ENCODE measurements at regions not wholly inside any gene's neighbourhood (a gene's known extent, or its start where the extent isn't known, plus 50 kb on each side); places are given as distances from the start of the nearest gene placed in this dataset.

DNA sequence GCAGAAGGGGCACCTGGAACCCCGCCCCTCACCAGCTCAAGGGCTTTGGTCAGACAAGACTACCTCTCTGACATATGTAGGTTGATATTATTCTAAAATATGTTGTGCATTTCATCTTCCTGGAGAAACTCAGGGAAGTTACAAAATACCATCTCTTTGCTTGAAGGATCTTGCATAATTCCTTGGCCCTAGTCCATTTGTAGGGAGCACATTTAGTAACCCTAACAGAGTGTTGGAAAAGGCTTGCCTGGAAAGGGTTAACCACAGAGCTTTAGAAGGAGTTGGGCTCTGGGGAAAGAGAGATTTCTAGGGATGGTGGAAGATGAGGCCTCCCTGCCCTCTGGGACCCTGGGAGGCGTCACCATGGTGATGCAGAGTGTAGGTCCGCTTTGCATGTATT lies 143.0 kb upstream of the SLC1A4 start:
- TF ChIP-seq, protein P1, sequence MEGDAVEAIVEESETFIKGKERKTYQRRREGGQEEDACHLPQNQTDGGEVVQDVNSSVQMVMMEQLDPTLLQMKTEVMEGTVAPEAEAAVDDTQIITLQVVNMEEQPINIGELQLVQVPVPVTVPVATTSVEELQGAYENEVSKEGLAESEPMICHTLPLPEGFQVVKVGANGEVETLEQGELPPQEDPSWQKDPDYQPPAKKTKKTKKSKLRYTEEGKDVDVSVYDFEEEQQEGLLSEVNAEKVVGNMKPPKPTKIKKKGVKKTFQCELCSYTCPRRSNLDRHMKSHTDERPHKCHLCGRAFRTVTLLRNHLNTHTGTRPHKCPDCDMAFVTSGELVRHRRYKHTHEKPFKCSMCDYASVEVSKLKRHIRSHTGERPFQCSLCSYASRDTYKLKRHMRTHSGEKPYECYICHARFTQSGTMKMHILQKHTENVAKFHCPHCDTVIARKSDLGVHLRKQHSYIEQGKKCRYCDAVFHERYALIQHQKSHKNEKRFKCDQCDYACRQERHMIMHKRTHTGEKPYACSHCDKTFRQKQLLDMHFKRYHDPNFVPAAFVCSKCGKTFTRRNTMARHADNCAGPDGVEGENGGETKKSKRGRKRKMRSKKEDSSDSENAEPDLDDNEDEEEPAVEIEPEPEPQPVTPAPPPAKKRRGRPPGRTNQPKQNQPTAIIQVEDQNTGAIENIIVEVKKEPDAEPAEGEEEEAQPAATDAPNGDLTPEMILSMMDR (IDR thresholded peaks at IDR 0.05; ENCODE audit: insufficient read depth, low read depth, low read length, missing control alignments): no peak
- DNase-seq (ENCODE audit: low read depth): no peak

DNA sequence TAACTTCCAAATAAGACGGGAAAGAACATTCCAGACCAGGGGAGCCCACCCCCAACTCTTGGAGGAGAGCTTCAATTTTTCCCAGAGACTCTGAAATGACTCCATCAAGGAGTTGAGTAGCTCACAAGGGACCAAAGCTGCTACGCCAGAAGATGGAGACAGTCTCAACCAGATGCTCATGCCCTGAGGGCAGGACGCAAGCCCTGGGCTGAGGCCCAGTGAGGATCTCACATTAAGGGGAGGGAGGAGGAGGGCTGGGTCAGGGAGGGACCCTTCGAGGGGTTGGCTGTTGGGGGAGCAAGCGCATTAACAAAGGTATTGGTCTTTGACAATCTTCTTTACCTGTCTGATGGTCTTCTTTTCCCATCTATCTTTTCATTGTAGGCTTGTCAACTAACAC lies 141.3 kb upstream of the SLC1A4 start:
- TF ChIP-seq, protein P1 (IDR thresholded peaks at IDR 0.05; ENCODE audit: insufficient read depth, low read depth, low read length, missing control alignments): no peak
- DNase-seq (ENCODE audit: low read depth): no peak
- H3K4me3 ChIP-seq (ENCODE audit: low read depth, low read length): no peak overlapping the region

More for the DNA sequence above, 143.0 kb upstream of the SLC1A4 start:
- H3K4me3 ChIP-seq (ENCODE audit: low read depth, low read length): no peak overlapping the region

DNA sequence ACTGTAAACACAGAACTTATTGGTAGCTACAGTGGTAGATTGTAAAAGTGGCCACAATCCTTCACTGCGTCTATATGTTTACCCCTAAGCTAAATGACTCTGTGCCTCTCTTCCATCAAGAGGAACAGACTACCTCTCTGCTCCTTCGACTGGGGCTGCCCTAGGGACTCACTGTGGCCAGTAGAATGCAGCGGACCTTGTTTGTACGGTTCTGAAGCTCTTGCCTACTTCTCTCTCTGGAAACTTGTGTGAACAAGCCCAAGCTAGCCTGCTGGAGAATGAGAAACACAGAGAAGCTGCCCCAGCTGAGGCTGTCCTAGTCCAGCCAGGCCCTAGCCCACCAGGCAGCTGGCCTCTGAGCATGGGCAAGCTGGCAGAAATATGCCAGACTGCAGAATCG lies 140.8 kb upstream of the SLC1A4 start:
- no peak overlapping the region for H3K4me3 ChIP-seq (ENCODE audit: low read depth, low read length)
- DNase-seq (ENCODE audit: low read depth): no peak
- TF ChIP-seq, protein P1 (IDR thresholded peaks at IDR 0.05; ENCODE audit: insufficient read depth, low read depth, low read length, missing control alignments): no peak

DNA sequence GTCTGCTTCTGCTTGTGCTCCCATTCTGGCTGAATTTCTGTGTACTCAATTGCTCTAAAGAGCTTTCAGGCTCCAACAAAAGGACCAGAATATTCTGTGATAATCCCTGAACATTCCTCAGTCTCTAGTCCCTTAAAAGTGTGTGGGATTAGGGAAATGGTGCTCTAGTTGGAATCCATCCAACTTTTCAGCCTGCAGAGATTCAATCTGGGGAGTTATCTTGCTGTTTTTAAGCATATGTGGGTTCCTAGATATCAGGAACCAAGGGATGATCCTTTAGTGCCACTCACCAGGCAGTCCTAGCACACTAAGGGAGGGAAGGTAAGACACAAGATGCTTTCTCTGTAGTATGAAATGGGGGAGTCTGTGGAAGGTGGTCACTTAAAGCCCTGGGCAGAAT lies 140.3 kb upstream of the SLC1A4 start:
- DNase-seq (ENCODE audit: low read depth): no peak
- no peak overlapping the region for H3K4me3 ChIP-seq (ENCODE audit: low read depth, low read length)
- TF ChIP-seq, protein P1 (IDR thresholded peaks at IDR 0.05; ENCODE audit: insufficient read depth, low read depth, low read length, missing control alignments): no peak

DNA sequence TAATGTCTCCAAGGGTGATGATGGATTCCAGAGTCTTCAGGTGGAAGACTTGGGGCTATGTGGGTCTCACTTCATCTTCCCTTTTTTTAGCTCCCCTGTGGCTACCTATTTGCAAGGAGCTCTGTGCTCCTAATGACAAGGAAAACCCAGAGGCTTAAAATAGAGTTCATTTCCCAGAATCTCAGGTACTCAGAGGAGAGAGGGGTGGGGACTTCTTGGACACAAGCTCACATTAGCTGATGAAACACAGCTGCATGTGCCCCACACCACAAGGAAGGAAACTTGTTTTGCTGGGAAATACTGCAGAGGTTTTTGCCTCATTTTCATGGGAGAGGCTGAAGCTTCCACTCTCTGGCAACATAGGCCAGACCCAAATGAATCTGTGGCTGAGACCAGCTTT lies 138.6 kb upstream of the SLC1A4 start:
- no peak for DNase-seq (ENCODE audit: low read depth)
- no peak overlapping the region for H3K4me3 ChIP-seq (ENCODE audit: low read depth, low read length)
- TF ChIP-seq, protein P1 (IDR thresholded peaks at IDR 0.05; ENCODE audit: insufficient read depth, low read depth, low read length, missing control alignments): no peak

DNA sequence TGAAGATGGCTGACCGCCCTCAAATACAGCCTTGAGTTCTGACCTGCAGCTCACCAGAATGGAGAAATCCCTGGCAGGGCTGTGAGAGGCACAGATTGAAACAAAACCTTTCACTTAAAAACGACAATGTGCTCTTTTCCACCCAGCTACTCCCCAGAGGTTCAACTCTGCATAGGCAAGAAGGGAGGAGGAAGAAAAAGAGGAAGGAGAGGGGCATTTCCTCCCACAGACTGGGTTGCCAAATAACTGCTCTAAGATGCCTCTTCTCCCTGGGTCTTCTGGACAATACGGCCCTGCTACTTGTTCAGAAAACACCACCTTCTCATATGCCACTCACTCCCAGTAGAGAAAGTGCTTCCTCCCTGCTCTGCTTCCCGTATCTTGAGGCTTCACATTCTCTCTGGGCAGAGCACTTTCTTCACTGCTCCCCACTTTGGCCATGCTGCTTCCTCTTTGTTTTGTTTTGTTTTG lies 136.4 kb upstream of the SLC1A4 start:
- no peak for DNase-seq (ENCODE audit: low read depth)
- no peak overlapping the region for H3K4me3 ChIP-seq (ENCODE audit: low read depth, low read length)

DNA sequence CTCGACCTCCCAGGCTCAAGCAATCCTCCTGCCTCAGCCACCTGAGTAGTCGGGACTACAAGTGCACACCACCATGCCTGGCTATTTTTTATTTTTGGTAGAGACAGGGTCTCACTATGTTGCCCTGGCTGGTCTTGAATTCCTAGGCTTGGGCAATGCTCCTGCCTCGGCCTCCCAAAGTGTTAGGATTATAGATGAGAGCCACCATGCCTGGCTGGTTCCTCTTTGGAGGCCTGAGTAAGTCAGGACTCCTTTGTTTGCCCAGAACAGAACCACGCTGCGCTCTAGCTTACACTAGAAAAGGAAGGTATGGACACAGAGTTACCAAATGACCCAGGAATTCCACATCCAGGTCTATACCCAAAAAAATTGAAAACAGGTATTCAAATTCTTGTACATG lies 135.9 kb upstream of the SLC1A4 start:
- no peak overlapping the region for H3K4me3 ChIP-seq (ENCODE audit: low read depth, low read length)
- TF ChIP-seq, protein P1 (IDR thresholded peaks at IDR 0.05; ENCODE audit: insufficient read depth, low read depth, low read length, missing control alignments): no peak
- no peak for DNase-seq (ENCODE audit: low read depth)

More for the DNA sequence above, 136.4 kb upstream of the SLC1A4 start:
- TF ChIP-seq, protein P1 (IDR thresholded peaks at IDR 0.05; ENCODE audit: insufficient read depth, low read depth, low read length, missing control alignments): no peak
